A673 (cell line): ENCODE measurements at regions not wholly inside any gene's neighbourhood (a gene's known extent, or its start where the extent isn't known, plus 50 kb on each side); places are given as distances from the start of the nearest gene placed in this dataset.

Experiments used
- CTCF ChIP-seq: fragments of 300-800, 200-600 bp; sonication (generic); conservative IDR thresholded peaks from 2 replicates; pipeline ENCODE4 v1.5.1; 2017; ENCODE audit warnings: low read depth, mild to moderate bottlenecking, antibody characterized with exemption, low read length, moderate library complexity, mixed read lengths
- EZH2 ChIP-seq: fragments of 200-600 bp; sonication (generic); IDR thresholded peaks from 2 replicates; pipeline ENCODE4 v1.6.1; 2017; ENCODE audit warnings: borderline replicate concordance, low read depth, mild to moderate bottlenecking, mixed read lengths, antibody characterized with exemption, low read length; ENCODE audit not compliant: poor library complexity, severe bottlenecking

- no peak for TF ChIP-seq CTCF
- no peak for TF ChIP-seq EZH2
Measured at GRCh38 chr12:126908765-126909142, 1358.2 kb upstream of the TMEM132C start.
